HCT116 (cell line): ENCODE measurements at regions not wholly inside any gene's neighbourhood (a gene's known extent, or its start where the extent isn't known, plus 50 kb on each side); places are given as distances from the start of the nearest gene placed in this dataset.

Experiments
- ATAC-seq: fragments of 200-7000 bp; cut with Tn5 transposase; 2 replicates; pipeline ENCODE4 v1.9.1; 2020; ENCODE audit warnings: mild to moderate bottlenecking, moderate library complexity
- BruUV-seq: library from RNA; stranded (reverse); fragments of 400-500 nt; replicated peaks from 2 replicates; lab custom pipeline; 2021; lab: Mats Ljungman, UMichigan
- CTCF ChIA-PET: fragments of 300-600 bp; sonication (Branson Sonifier 250); formaldehyde crosslinking; loops from one replicate; lab custom pipeline; 2021; ENCODE audit warnings: antibody characterized with exemption; lab: Charles Lee
- POLR2A ChIA-PET: fragments of 300-600, 350-600 bp; sonication (Branson Sonifier 250); formaldehyde crosslinking; loops from one replicate; lab custom pipeline; 2021; ENCODE audit warnings: antibody characterized with exemption; lab: Charles Lee
- RAD21 ChIA-PET, 2 experiments: fragments of 300-600 bp; sonication (Branson Sonifier 250); formaldehyde crosslinking; loops; one replicate each; lab custom pipeline; 2023; ENCODE audit warnings: low total read pairs in 2 of 2; ENCODE audit not compliant: uncharacterized antibody in 2 of 2, unreplicated experiment in 2 of 2, low non-redundant PET in 1 of 2; lab: Charles Lee
- DNase-seq: peaks from one replicate; pipeline ENCODE4 v3.0.0-alpha.2; 2010; ENCODE audit warnings: low read depth, low spot score
- H2AFZ ChIP-seq: fragments of 200-600 bp; shearing (Covaris generic), sonication (generic); 2 replicates; pipeline ENCODE4 v1.6.1; 2017; ENCODE audit warnings: low read depth, mixed run types, mixed read lengths, antibody characterized with exemption, low read length; ENCODE audit not compliant: poor library complexity, severe bottlenecking
- H3K27ac ChIP-seq: 2 replicates; pipeline ENCODE4 v1.5.1; 2012; ENCODE audit warnings: low read depth, low read length
- H3K27me3 ChIP-seq: fragments of 200-600 bp; sonication (generic); 2 replicates; pipeline ENCODE4 v1.6.1; 2016; ENCODE audit warnings: mixed run types, low read length, mixed read lengths; ENCODE audit not compliant: insufficient read depth
- H3K36me3 ChIP-seq, 2 experiments: fragments of 200-500 bp in 1 of 2; fragments of 200-600 bp in 1 of 2; sonication (Bioruptor generic) in 1 of 2; sonication (generic) in 1 of 2; 2 replicates each; pipeline versions ENCODE4 v1.5.1 to v1.6.1; 2014 to 2016; ENCODE audit warnings: low read length in 2 of 2, inconsistent platforms in 1 of 2, mixed read lengths in 1 of 2, mixed run types in 1 of 2; ENCODE audit not compliant: insufficient read depth in 2 of 2, control insufficient read depth in 1 of 2
- H3K4me1 ChIP-seq, 2 experiments: fragments of 200-600 bp in 1 of 2; sonication (generic) in 1 of 2; 2 replicates each; pipeline versions ENCODE4 v1.5.1 to v1.6.1; 2012 to 2017; ENCODE audit warnings: low read length in 2 of 2, inconsistent platforms in 1 of 2, mild to moderate bottlenecking in 1 of 2, mixed read lengths in 1 of 2, mixed run types in 1 of 2, moderate library complexity in 1 of 2; ENCODE audit not compliant: insufficient read depth in 2 of 2, control insufficient read depth in 1 of 2
- H3K4me2 ChIP-seq: fragments of 200-600 bp; sonication (generic); 2 replicates; pipeline ENCODE4 v1.6.1; 2017; ENCODE audit warnings: mixed run types, low read length, mixed read lengths
- H3K4me3 ChIP-seq, 2 experiments: fragments of 200-600 bp in 1 of 2; sonication (generic) in 1 of 2; replicated peaks in 1 of 2; 2 replicates each; pipeline ENCODE4 v1.5.1; 2011 to 2016; ENCODE audit warnings: low read length in 2 of 2, control low read depth in 1 of 2, low read depth in 1 of 2, mild to moderate bottlenecking in 1 of 2, mixed read lengths in 1 of 2, mixed run types in 1 of 2
- H3K79me2 ChIP-seq: fragments of 200-600 bp; sonication (generic); 2 replicates; pipeline ENCODE4 v1.6.1; 2017; ENCODE audit warnings: mild to moderate bottlenecking, mixed run types, low read length, moderate library complexity, mixed read lengths; ENCODE audit not compliant: insufficient read depth
- H3K9ac ChIP-seq: fragments of 200-600 bp; sonication (generic); 2 replicates; pipeline ENCODE4 v1.6.1; 2016; ENCODE audit warnings: low read length, mixed read lengths
- H3K9me2 ChIP-seq: fragments of 200-600 bp; sonication (generic), shearing (Covaris generic); 2 replicates; pipeline ENCODE4 v1.6.1; 2017; ENCODE audit warnings: mixed run types, mild to moderate bottlenecking, moderate library complexity; ENCODE audit not compliant: insufficient read depth
- H3K9me3 ChIP-seq, 2 experiments: fragments of 200-500 bp in 1 of 2; fragments of 200-600 bp in 1 of 2; sonication (Bioruptor generic) in 1 of 2; sonication (generic) in 1 of 2; 2 replicates each; pipeline ENCODE4 v1.6.1; 2014 to 2017; ENCODE audit warnings: low read length in 2 of 2, mixed read lengths in 2 of 2, inconsistent platforms in 1 of 2, low read depth in 1 of 2, mild to moderate bottlenecking in 1 of 2, mixed run types in 1 of 2, moderate library complexity in 1 of 2; ENCODE audit not compliant: control insufficient read depth in 1 of 2, insufficient read depth in 1 of 2
- H4K20me1 ChIP-seq: fragments of 200-600 bp; sonication (generic), shearing (Covaris generic); 2 replicates; pipeline ENCODE4 v1.6.1; 2017; ENCODE audit warnings: mixed run types, mild to moderate bottlenecking, moderate library complexity; ENCODE audit not compliant: insufficient read depth
- CBX3 ChIP-seq: IDR thresholded peaks from 2 replicates; pipeline ENCODE4 v1.6.1; 2012; ENCODE audit warnings: low read depth
- CEBPB ChIP-seq: IDR thresholded peaks from 2 replicates; pipeline ENCODE4 v1.6.1; 2012; ENCODE audit warnings: low read depth
- EGR1 ChIP-seq: IDR thresholded peaks from 2 replicates; pipeline ENCODE4 v1.6.1; 2012; ENCODE audit warnings: low read depth
- ELF1 ChIP-seq: IDR thresholded peaks from 2 replicates; pipeline ENCODE4 v1.6.1; 2012; ENCODE audit warnings: low read depth, borderline replicate concordance
- EZH2 ChIP-seq: fragments of 200-600 bp; sonication (generic); IDR thresholded peaks from 2 replicates; pipeline ENCODE4 v1.6.1; 2017; ENCODE audit warnings: antibody characterized with exemption, mixed run types
- FOSL1 ChIP-seq: IDR thresholded peaks from 2 replicates; pipeline ENCODE4 v1.6.1; 2012; ENCODE audit warnings: low read depth
- POLR2A ChIP-seq: IDR thresholded peaks from 2 replicates; pipeline ENCODE4 v1.7.0; 2011; ENCODE audit warnings: borderline replicate concordance; ENCODE audit not compliant: insufficient read depth, insufficient read length; ENCODE audit errors: extremely low read depth
- POLR2AphosphoS5 ChIP-seq: IDR thresholded peaks from 2 replicates; pipeline ENCODE4 v1.6.1; 2011; ENCODE audit warnings: mild to moderate bottlenecking, low read depth, low read length, moderate library complexity
- SP1 ChIP-seq: IDR thresholded peaks from 2 replicates; pipeline ENCODE4 v1.6.1; 2012; ENCODE audit warnings: low read depth
- SRF ChIP-seq: IDR thresholded peaks from 2 replicates; pipeline ENCODE4 v1.6.1; 2012; ENCODE audit warnings: low read depth
- TCF7L2 ChIP-seq: IDR thresholded peaks from 2 replicates; pipeline ENCODE4 v1.7.0; 2011; ENCODE audit warnings: borderline replicate concordance, inconsistent platforms; ENCODE audit not compliant: insufficient read depth, insufficient read length; ENCODE audit errors: extremely low read depth
- ZNF274 ChIP-seq: fragments of 200-500 bp; sonication (Bioruptor generic); IDR thresholded peaks from 2 replicates; pipeline ENCODE4 v1.6.1; 2014; ENCODE audit warnings: mild to moderate bottlenecking, low read depth, low read length, inconsistent platforms
- intact Hi-C: fragments of 100-400 bp; cut with micrococcal nuclease; formaldehyde crosslinking; loops from 2 replicates; pipeline ENCODE4 v1.10.0; 2022
- TF ChIP-seq, protein P1 (sequence below): IDR thresholded peaks from 2 replicates; pipeline ENCODE4 v1.6.1; 2012
- TF ChIP-seq, protein P2 (sequence below), 3 experiments: fragments of 200-600 bp in 1 of 3; sonication (generic) in 1 of 3; IDR thresholded peaks in 2 of 3; conservative IDR thresholded peaks in 1 of 3; 2 replicates each; pipeline ENCODE4 v1.5.1; 2012 to 2017; ENCODE audit warnings: low read depth in 2 of 3, low read length in 2 of 3, antibody characterized with exemption in 1 of 3, borderline replicate concordance in 1 of 3, control low read depth in 1 of 3, mild to moderate bottlenecking in 1 of 3, mixed read lengths in 1 of 3, mixed run types in 1 of 3, moderate library complexity in 1 of 3; ENCODE audit not compliant: insufficient read depth in 1 of 3
- TF ChIP-seq, protein P3 (sequence below): IDR thresholded peaks from 2 replicates; pipeline ENCODE4 v1.6.1; 2012
- TF ChIP-seq, protein P4 (sequence below): IDR thresholded peaks from 2 replicates; pipeline ENCODE4 v1.6.1; 2012; ENCODE audit warnings: low read depth

DNA sequence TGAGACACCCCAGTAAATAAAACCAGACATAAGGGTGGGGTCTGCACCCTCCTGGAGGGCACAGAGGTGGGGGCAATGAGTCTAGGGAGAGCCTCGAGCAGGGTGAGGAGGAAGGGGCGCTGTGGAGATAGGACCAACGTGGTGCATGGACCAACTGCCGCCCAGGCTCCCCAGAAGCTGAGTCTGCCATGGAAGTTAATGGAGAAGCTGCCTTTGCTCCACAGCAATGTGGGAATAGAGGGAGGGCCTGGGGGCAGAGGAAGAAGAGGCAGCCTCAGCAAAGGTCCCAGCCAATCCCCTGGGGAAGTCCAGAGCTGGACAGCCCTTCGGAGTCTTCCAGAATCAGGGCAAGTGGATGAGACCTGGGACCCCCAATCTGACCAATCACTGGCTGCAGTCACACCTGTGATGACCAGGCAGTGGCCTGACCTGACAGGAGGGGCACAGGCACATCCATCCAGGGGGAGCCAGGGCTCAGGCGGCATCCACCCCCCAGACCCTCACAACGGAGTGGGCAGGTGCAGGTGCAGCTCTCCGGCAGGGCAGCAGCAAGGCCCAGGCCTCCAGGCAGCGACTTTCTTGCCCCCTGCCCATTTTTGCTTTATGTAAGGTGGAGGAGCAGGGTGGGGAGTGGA is 242.2 kb upstream of the PPP2R2D start:
- H4K20me1 ChIP-seq = no peaks in the 10 kb centered on the region
- DNase-seq (no peak), ATAC-seq (no peak)
- no peak overlapping the region for H2AFZ ChIP-seq
- H3K9me2 ChIP-seq = no peaks in the 10 kb centered on the region
- ChIA-PET CTCF (no interaction called here), RAD21 (no interaction called here), POLR2A (no interaction called here)
- H3K27ac ChIP-seq = no peak overlapping the region
- H3K9me3 ChIP-seq = no peaks in the 10 kb centered on the region
- no peaks in the 10 kb centered on the region for H3K36me3 ChIP-seq
- no peaks in the 10 kb centered on the region for H3K4me1 ChIP-seq
- H3K79me2 ChIP-seq = no peaks in the 10 kb centered on the region
- H3K4me2 ChIP-seq = no peak overlapping the region
- no peak for TF ChIP-seq EGR1
- TF ChIP-seq, protein P1, sequence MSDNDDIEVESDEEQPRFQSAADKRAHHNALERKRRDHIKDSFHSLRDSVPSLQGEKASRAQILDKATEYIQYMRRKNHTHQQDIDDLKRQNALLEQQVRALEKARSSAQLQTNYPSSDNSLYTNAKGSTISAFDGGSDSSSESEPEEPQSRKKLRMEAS = no peak
- TF ChIP-seq TCF7L2 = no peak
- TF ChIP-seq CEBPB = no peak
- TF ChIP-seq POLR2AphosphoS5 = no peak
- no peak for TF ChIP-seq ZNF274
- TF ChIP-seq, protein P2, sequence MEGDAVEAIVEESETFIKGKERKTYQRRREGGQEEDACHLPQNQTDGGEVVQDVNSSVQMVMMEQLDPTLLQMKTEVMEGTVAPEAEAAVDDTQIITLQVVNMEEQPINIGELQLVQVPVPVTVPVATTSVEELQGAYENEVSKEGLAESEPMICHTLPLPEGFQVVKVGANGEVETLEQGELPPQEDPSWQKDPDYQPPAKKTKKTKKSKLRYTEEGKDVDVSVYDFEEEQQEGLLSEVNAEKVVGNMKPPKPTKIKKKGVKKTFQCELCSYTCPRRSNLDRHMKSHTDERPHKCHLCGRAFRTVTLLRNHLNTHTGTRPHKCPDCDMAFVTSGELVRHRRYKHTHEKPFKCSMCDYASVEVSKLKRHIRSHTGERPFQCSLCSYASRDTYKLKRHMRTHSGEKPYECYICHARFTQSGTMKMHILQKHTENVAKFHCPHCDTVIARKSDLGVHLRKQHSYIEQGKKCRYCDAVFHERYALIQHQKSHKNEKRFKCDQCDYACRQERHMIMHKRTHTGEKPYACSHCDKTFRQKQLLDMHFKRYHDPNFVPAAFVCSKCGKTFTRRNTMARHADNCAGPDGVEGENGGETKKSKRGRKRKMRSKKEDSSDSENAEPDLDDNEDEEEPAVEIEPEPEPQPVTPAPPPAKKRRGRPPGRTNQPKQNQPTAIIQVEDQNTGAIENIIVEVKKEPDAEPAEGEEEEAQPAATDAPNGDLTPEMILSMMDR (IDR thresholded peaks at IDR 0.05 in 2 of 3, conservative IDR thresholded peaks at IDR 0.05 in 1 of 3; ENCODE audit: borderline replicate concordance in 1 of 3, insufficient read depth in 1 of 3, low read depth in 2 of 3, low read length in 2 of 3) = no peak
- TF ChIP-seq, protein P3, sequence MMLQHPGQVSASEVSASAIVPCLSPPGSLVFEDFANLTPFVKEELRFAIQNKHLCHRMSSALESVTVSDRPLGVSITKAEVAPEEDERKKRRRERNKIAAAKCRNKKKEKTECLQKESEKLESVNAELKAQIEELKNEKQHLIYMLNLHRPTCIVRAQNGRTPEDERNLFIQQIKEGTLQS = no peak
- TF ChIP-seq SP1 = no peak
- no peak for TF ChIP-seq SRF
- TF ChIP-seq POLR2A = no peak
- TF ChIP-seq FOSL1 = no peak
- TF ChIP-seq ELF1 = no peak
- TF ChIP-seq, protein P4, sequence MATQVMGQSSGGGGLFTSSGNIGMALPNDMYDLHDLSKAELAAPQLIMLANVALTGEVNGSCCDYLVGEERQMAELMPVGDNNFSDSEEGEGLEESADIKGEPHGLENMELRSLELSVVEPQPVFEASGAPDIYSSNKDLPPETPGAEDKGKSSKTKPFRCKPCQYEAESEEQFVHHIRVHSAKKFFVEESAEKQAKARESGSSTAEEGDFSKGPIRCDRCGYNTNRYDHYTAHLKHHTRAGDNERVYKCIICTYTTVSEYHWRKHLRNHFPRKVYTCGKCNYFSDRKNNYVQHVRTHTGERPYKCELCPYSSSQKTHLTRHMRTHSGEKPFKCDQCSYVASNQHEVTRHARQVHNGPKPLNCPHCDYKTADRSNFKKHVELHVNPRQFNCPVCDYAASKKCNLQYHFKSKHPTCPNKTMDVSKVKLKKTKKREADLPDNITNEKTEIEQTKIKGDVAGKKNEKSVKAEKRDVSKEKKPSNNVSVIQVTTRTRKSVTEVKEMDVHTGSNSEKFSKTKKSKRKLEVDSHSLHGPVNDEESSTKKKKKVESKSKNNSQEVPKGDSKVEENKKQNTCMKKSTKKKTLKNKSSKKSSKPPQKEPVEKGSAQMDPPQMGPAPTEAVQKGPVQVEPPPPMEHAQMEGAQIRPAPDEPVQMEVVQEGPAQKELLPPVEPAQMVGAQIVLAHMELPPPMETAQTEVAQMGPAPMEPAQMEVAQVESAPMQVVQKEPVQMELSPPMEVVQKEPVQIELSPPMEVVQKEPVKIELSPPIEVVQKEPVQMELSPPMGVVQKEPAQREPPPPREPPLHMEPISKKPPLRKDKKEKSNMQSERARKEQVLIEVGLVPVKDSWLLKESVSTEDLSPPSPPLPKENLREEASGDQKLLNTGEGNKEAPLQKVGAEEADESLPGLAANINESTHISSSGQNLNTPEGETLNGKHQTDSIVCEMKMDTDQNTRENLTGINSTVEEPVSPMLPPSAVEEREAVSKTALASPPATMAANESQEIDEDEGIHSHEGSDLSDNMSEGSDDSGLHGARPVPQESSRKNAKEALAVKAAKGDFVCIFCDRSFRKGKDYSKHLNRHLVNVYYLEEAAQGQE = no peak
- no peak for TF ChIP-seq CBX3
- TF ChIP-seq EZH2 = no peak
- no TSS peak for BruUV-seq
- H3K9ac ChIP-seq = no peak overlapping the region
- intact Hi-C loops = no loop called here
- H3K27me3 ChIP-seq = no peaks in the 10 kb centered on the region
- H3K4me3 ChIP-seq = no peak overlapping the region
